Fibroblast of lung (primary cell): ENCODE measurements at regions not wholly inside any gene's neighbourhood (a gene's known extent, or its start where the extent isn't known, plus 50 kb on each side); places are given as distances from the start of the nearest gene placed in this dataset.

ENCODE experiments used
- CTCF ChIP-seq, 2 donors: IDR thresholded peaks in 1 of 2; conservative IDR thresholded peaks in 1 of 2; 1 replicate in 1 of 2; 2 replicates in 1 of 2; pipeline ENCODE4 v1.5.1; 2011 to 2012; ENCODE audit warnings: low read length in 2 of 2, control low read depth in 1 of 2, inconsistent platforms in 1 of 2, low read depth in 1 of 2, mild to moderate bottlenecking in 1 of 2
- EZH2 ChIP-seq: IDR thresholded peaks from 2 replicates; pipeline ENCODE4 v1.5.1; 2012; ENCODE audit warnings: low read length, control low read depth, mild to moderate bottlenecking; ENCODE audit errors: missing control alignments

GRCh38 chr21:16116798-16117197, 387.0 kb downstream of the USP25 start:
- TF ChIP-seq CTCF (conservative IDR thresholded peaks at IDR 0.05 in 1 of 2, IDR thresholded peaks at IDR 0.05 in 1 of 2; ENCODE audit: low read depth in 1 of 2, low read length in 2 of 2): no peak
- TF ChIP-seq EZH2: no peak
